ENCODE measurements at regions not wholly inside any gene's neighbourhood (a gene's known extent, or its start where the extent isn't known, plus 50 kb on each side); places are given as distances from the start of the nearest gene placed in this dataset.

DNA sequence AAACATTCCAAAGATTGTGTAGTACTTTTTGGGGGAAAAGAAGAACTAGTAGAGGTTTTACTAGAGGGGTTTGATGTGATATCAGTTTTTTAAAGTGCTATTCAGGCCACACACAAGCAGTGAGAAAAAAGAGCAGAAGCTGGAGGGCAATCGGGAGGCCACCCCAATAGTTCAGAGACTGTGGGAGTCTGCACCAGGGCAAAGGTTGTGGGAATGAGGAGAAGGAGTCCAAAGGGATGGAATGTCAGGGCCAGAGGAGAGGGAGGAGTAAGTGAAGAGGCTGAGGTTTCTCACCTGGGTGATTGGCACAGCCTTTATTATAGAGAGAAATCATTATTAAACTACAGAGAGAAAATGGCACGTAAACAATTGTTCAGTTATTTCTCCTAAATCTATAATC, 134.9 kb upstream of the RAD23B start:
- Histone ChIP-seq H3K4me1 (no peaks in the 10 kb centered on the region), H3K36me3 (no peaks in the 10 kb centered on the region), H3K27ac (no peak overlapping the region), H3K27me3 (no peaks in the 10 kb centered on the region), H3K9me3 (no peaks in the 10 kb centered on the region), H3K4me3 (no peak overlapping the region)
- ATAC-seq (ENCODE audit: low FRiP score in 2 of 2): no peak
- WGBS, 2 donors: 80 to 89% methylated on average over 2 of the region's 2 CpGs
- DNase-seq: no peak
- TF ChIP-seq CTCF (IDR thresholded peaks at IDR 0.05) (no peak), POLR2A (IDR thresholded peaks at IDR 0.05) (no peak), EP300 (IDR thresholded peaks at IDR 0.05) (no peak), POLR2AphosphoS5 (IDR thresholded peaks at IDR 0.05) (no peak)

GRCh38 chr9:107149756-107150155, 133.3 kb upstream of the RAD23B start:
- no peak for ATAC-seq (ENCODE audit: low FRiP score in 2 of 2)
- H3K27ac ChIP-seq: no peak overlapping the region
- 69 to 76% methylated on average over 2 of the region's 2 CpGs for WGBS, 2 donors
- no peaks in the 10 kb centered on the region for H3K36me3 ChIP-seq
- no peaks in the 10 kb centered on the region for H3K9me3 ChIP-seq
- no peak overlapping the region for H3K4me3 ChIP-seq
- no peaks in the 10 kb centered on the region for H3K4me1 ChIP-seq
- no peak for DNase-seq
- no peak for TF ChIP-seq EP300 (IDR thresholded peaks at IDR 0.05)
- no peak for TF ChIP-seq CTCF (IDR thresholded peaks at IDR 0.05)
- TF ChIP-seq POLR2AphosphoS5 (IDR thresholded peaks at IDR 0.05): no peak
- TF ChIP-seq POLR2A (IDR thresholded peaks at IDR 0.05): no peak
- no peaks in the 10 kb centered on the region for H3K27me3 ChIP-seq

- no peak overlapping the region for H3K4me3 ChIP-seq
- ATAC-seq (ENCODE audit: low FRiP score in 2 of 2): no peak
- 90 to 91% methylated on average over 3 of the region's 3 CpGs for WGBS, 2 donors
Measured at GRCh38 chr9:107153336-107153735, 129.7 kb upstream of the RAD23B start.

DNA sequence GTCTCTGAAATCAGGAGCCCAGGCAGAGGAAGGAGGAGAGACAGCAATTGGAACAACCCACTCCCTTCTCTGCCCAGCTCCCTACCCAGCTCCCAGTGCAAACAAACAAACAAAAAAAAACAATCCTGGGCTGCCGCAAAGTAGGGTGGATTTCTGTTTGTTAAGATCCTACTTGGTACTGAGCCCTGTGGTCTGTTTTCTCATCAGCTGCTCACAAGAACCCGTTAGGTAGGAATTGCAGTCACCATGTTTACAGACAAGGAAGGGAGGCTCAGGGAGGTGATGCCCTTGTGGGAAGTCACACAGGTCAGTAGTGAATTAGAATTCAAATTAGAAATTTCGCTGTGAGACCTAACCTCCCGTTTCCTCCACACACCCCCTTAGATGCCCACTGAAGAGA, 128.8 kb upstream of the RAD23B start:
- H3K4me1 ChIP-seq: no peaks in the 10 kb centered on the region
- H3K9me3 ChIP-seq: no peaks in the 10 kb centered on the region
- no peak for DNase-seq
- TF ChIP-seq CTCF (IDR thresholded peaks at IDR 0.05): no peak
- 55 to 64% methylated on average over 4 of the region's 4 CpGs for WGBS, 2 donors
- no peak overlapping the region for H3K27ac ChIP-seq
- H3K36me3 ChIP-seq: no peaks in the 10 kb centered on the region
- no peaks in the 10 kb centered on the region for H3K27me3 ChIP-seq
- no peak for ATAC-seq (ENCODE audit: low FRiP score in 2 of 2)
- H3K4me3 ChIP-seq: no peak overlapping the region

More at GRCh38 chr9:107153336-107153735, 129.7 kb upstream of the RAD23B start:
- H3K27ac ChIP-seq: no peak overlapping the region
- H3K36me3 ChIP-seq: no peaks in the 10 kb centered on the region
- no peak for TF ChIP-seq POLR2A (IDR thresholded peaks at IDR 0.05)
- TF ChIP-seq POLR2AphosphoS5 (IDR thresholded peaks at IDR 0.05): no peak
- TF ChIP-seq EP300 (IDR thresholded peaks at IDR 0.05): no peak
- TF ChIP-seq CTCF (IDR thresholded peaks at IDR 0.05): no peak
- H3K27me3 ChIP-seq: no peaks in the 10 kb centered on the region
- no peak for DNase-seq
- no peaks in the 10 kb centered on the region for H3K4me1 ChIP-seq
- no peaks in the 10 kb centered on the region for H3K9me3 ChIP-seq

DNA sequence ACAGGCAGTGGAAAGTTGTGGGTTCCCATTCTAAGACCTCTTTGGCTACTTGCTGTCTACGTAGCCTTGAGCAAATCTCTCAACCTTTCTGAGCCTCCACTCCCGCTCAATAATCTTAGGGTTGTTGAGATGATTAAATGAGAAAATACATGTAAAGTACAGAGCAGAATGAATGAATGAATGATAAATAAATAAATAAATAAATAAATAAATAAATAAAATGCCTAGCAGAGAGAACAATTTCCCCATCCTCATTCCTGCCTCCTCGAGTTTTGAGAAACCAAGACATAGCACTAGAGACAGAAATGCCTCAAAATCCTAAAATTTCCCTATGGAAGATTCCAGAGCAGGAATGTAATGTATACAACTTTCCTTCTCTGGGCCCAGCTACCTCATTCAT, 128.3 kb upstream of the RAD23B start:
- no peak overlapping the region for H3K27ac ChIP-seq
- WGBS, 2 donors: 88 to 94% methylated on average over 3 of the region's 3 CpGs
- H3K27me3 ChIP-seq: no peaks in the 10 kb centered on the region
- H3K9me3 ChIP-seq: no peaks in the 10 kb centered on the region
- DNase-seq (no peak), ATAC-seq (ENCODE audit: low FRiP score in 2 of 2) (no peak)
- H3K36me3 ChIP-seq: no peaks in the 10 kb centered on the region
- TF ChIP-seq CTCF (IDR thresholded peaks at IDR 0.05) (no peak), POLR2A (IDR thresholded peaks at IDR 0.05) (no peak), POLR2AphosphoS5 (IDR thresholded peaks at IDR 0.05) (no peak), EP300 (IDR thresholded peaks at IDR 0.05) (no peak)
- no peaks in the 10 kb centered on the region for H3K4me1 ChIP-seq
- H3K4me3 ChIP-seq: no peak overlapping the region
